Pancreas (tissue), 10 donors: ENCODE measurements at regions not wholly inside any gene's neighbourhood (a gene's known extent, or its start where the extent isn't known, plus 50 kb on each side); places are given as distances from the start of the nearest gene placed in this dataset.

ENCODE experiments used
- ATAC-seq, 4 donors: fragments of 200-7000 bp; cut with Tn5 transposase; one replicate each; pipeline versions ENCODE4 v1.8.0 to v1.9.1; 2020; ENCODE audit warnings: mild to moderate bottlenecking in 4 of 4, moderate library complexity in 4 of 4
- DNase-seq, 6 donors: peaks; one replicate each; pipeline ENCODE4 v3.0.0-alpha.2; 2020
- FAIRE-seq: peaks from 2 replicates; lab custom pipeline; 2012; peaks lifted over from hg19 to GRCh38; lab: Jason Lieb, UNC
- H3K27ac ChIP-seq, 4 donors: fragments of 200-600 bp; sonication (generic); 1 replicate in 3 of 4; 2 replicates in 1 of 4; pipeline versions ENCODE4 v1.5.0 to v1.8.0; 2020
- H3K27me3 ChIP-seq, 4 donors: fragments of 200-600 bp; one replicate each; pipeline ENCODE4 v1.8.0; 2021
- H3K36me3 ChIP-seq, 3 donors: fragments of 200-600 bp; sonication (generic) in 1 of 3; one replicate each; pipeline versions ENCODE4 v1.5.0 to v1.8.0; 2020 to 2021
- H3K4me1 ChIP-seq, 3 donors: fragments of 200-600 bp; one replicate each; pipeline ENCODE4 v1.8.0; 2021
- H3K4me3 ChIP-seq, 4 donors: fragments of 200-600 bp; sonication (generic) in 2 of 4; one replicate each; pipeline versions ENCODE4 v1.5.0 to v1.8.0; 2020 to 2021
- H3K9me3 ChIP-seq, 4 donors: fragments of 200-600 bp; one replicate each; pipeline ENCODE4 v1.8.0; 2021
- CTCF ChIP-seq, 4 donors: fragments of 200-600 bp; sonication (generic) in 3 of 4; IDR thresholded peaks; one replicate each; pipeline versions ENCODE4 v1.5.0 to v1.8.0; 2021; ENCODE audit warnings: antibody characterized with exemption in 4 of 4
- WGBS, 2 donors: extraction: QIAGEN DNeasy Blood & Tissue Kit; methylation state at CpG; one replicate each; pipeline ENCODE4 v1.1.7; 2013; 5-methylcytosine and 5-hydroxymethylcytosine counted together
- intact Hi-C, 3 donors: fragments of 100-400 bp; cut with DNase I; formaldehyde crosslinking; loops; one replicate each; pipeline versions ENCODE4 v1.11.1 to v1.14.2; 2022
- donor health status: healthy with polysubstance abuse.
- donor health status: DM: no; HTN: no; CAD: no; lungs with moderate emphysema.
- donor health status: DM: no; HTN: no; CAD: no.
- donor health status: control.
- donor health status: control.
- donor health status: Bipolar disorder and iron deficiency.
- donor health status: DM: yes; HTN: yes; CAD: no.
- donor health status: DM: no; HTN: no; CAD: no.
- donor health status: DM: no; HTN: no; CAD: no.
- donor health status: DM: yes; HTN: yes; CAD: no.

GRCh38 chr13:72194523-72194922, 327.5 kb upstream of the DACH1 start:
- Histone ChIP-seq H3K4me1 (no peaks in the 10 kb centered on the region), H3K27ac (no peak overlapping the region), H3K9me3 (no peaks in the 10 kb centered on the region), H3K4me3 (no peak overlapping the region), H3K27me3 (no peaks in the 10 kb centered on the region), H3K36me3 (no peaks in the 10 kb centered on the region)
- ATAC-seq, result peak; percentile 54 to 74 (median 61)
- FAIRE-seq, result no peak
- intact Hi-C loops, result no loop called here
- peak in 3 of 6 donors; percentile 16 to 57 (median 26) for DNase-seq
- TF ChIP-seq CTCF (IDR thresholded peaks at IDR 0.05), result no peak
- 44 to 53% methylated on average over 6 of the region's 6 CpGs for WGBS, 2 donors

GRCh38 chr13:72186730-72187422, 319.9 kb upstream of the DACH1 start:
- H3K4me1 ChIP-seq, result peaks cover 0 to 5% (median 0%) of the 10 kb centered on the region in 3 donors
- no peak overlapping the region for H3K27ac ChIP-seq
- FAIRE-seq, result no peak
- ATAC-seq, result peak; percentile 42 to 78 (median 71)
- intact Hi-C loops, result no loop called here
- no peaks in the 10 kb centered on the region for H3K27me3 ChIP-seq
- H3K36me3 ChIP-seq, result no peaks in the 10 kb centered on the region
- WGBS, 2 donors, result 35 to 37% methylated on average over 7 of the region's 7 CpGs
- no peak for TF ChIP-seq CTCF (IDR thresholded peaks at IDR 0.05)
- peak in 1 of 6 donors; percentile 5 for DNase-seq
- H3K9me3 ChIP-seq, result no peaks in the 10 kb centered on the region
- no peak overlapping the region for H3K4me3 ChIP-seq

- ATAC-seq (no peak), DNase-seq (no peak), FAIRE-seq (no peak)
- Histone ChIP-seq H3K4me3 (no peak overlapping the region), H3K36me3 (no peaks in the 10 kb centered on the region), H3K9me3 (no peaks in the 10 kb centered on the region), H3K4me1 (peaks cover 0 to 5% (median 0%) of the 10 kb centered on the region in 3 donors), H3K27me3 (no peaks in the 10 kb centered on the region), H3K27ac (no peak overlapping the region)
- no peak for TF ChIP-seq CTCF (IDR thresholded peaks at IDR 0.05)
- intact Hi-C loops, result no loop called here
These were observed 318.8 kb upstream of the DACH1 start for GRCh38 chr13:72185776-72186175.

GRCh38 chr13:72181661-72182060, 314.7 kb upstream of the DACH1 start:
- no peak for FAIRE-seq
- DNase-seq, result no peak
- no peaks in the 10 kb centered on the region for H3K27me3 ChIP-seq
- peaks cover 0 to 9% (median 0%) of the 10 kb centered on the region in 3 donors for H3K4me1 ChIP-seq
- no peak for ATAC-seq
- no peak overlapping the region for H3K4me3 ChIP-seq
- no peaks in the 10 kb centered on the region for H3K9me3 ChIP-seq
- no peak overlapping the region for H3K27ac ChIP-seq
- 83% methylated on average over 2 of the region's 2 CpGs for WGBS, 2 donors
- intact Hi-C loops, result no loop called here
- no peaks in the 10 kb centered on the region for H3K36me3 ChIP-seq
- TF ChIP-seq CTCF (IDR thresholded peaks at IDR 0.05), result no peak

- peak in 4 of 6 donors; percentile 37 to 59 (median 52) for DNase-seq
These were observed 313.4 kb upstream of the DACH1 start for GRCh38 chr13:72180253-72180952.

More at GRCh38 chr13:72180253-72180952, 313.4 kb upstream of the DACH1 start:
- WGBS, 2 donors, result 40 to 50% methylated on average over 7 of the region's 7 CpGs
- H3K27ac ChIP-seq, result no peak overlapping the region
- FAIRE-seq (no peak), ATAC-seq (peak; percentile 91 to 98 (median 95))
- H3K4me3 ChIP-seq, result no peak overlapping the region
- no peaks in the 10 kb centered on the region for H3K9me3 ChIP-seq
- no peak for TF ChIP-seq CTCF (IDR thresholded peaks at IDR 0.05)
- peaks cover 0 to 6% (median 0%) of the 10 kb centered on the region in 3 donors for H3K4me1 ChIP-seq
- no peaks in the 10 kb centered on the region for H3K27me3 ChIP-seq
- no peaks in the 10 kb centered on the region for H3K36me3 ChIP-seq
- intact Hi-C loops, result no loop called here
